ENCODE measurements at regions not wholly inside any gene's neighbourhood (a gene's known extent, or its start where the extent isn't known, plus 50 kb on each side); places are given as distances from the start of the nearest gene placed in this dataset.

DNA sequence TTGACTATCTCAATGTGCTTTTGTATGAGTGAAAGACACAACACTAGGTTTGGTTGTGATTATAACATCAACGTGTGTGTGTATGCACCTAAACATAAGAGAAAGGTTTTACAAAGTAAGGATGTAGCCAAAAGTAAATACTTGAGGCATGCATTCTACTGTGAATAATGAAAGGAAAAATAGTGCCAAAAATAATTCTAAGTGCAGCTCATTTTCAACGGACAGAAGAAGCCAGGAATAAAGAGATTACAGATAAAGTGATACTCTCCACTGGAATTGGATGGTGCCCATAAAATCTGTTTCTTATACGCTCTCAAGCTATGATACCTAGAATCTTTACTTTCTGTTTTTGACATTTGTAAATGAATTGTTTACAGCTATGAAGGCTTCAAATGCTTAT, 135.0 kb upstream of the TMEM72 start:
- no peak for TF ChIP-seq EZH2 (IDR thresholded peaks at IDR 0.05; ENCODE audit: low read depth)
- TF ChIP-seq, protein P1, sequence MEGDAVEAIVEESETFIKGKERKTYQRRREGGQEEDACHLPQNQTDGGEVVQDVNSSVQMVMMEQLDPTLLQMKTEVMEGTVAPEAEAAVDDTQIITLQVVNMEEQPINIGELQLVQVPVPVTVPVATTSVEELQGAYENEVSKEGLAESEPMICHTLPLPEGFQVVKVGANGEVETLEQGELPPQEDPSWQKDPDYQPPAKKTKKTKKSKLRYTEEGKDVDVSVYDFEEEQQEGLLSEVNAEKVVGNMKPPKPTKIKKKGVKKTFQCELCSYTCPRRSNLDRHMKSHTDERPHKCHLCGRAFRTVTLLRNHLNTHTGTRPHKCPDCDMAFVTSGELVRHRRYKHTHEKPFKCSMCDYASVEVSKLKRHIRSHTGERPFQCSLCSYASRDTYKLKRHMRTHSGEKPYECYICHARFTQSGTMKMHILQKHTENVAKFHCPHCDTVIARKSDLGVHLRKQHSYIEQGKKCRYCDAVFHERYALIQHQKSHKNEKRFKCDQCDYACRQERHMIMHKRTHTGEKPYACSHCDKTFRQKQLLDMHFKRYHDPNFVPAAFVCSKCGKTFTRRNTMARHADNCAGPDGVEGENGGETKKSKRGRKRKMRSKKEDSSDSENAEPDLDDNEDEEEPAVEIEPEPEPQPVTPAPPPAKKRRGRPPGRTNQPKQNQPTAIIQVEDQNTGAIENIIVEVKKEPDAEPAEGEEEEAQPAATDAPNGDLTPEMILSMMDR (conservative IDR thresholded peaks at IDR 0.05): no peak

Data from PC-9 (cell line).